ENCODE measurements at regions not wholly inside any gene's neighbourhood (a gene's known extent, or its start where the extent isn't known, plus 50 kb on each side); places are given as distances from the start of the nearest gene placed in this dataset.

DNA sequence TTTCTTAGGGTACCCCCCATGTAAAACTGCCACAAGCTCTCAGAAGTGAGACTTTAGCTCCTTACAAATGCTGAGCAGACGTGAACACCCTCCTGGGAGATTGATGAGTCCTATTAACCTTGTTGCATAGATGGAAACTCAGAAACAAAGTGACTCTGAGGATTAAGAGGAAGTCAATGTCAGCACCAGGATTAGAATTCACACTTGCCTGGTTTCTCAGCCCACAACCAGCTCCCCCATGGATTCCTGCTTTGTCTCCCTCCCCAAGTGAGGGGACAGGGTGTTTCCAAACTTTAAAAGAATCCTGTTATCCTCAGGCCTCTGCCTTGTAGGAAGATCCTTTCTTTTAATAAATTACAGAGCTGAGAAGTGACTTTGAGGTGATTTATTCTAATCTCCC, 324.4 kb downstream of the NDFIP2 start:
- Histone ChIP-seq H2AFZ (ENCODE audit: control insufficient read depth, low read depth, low read length) (no peak overlapping the region), H3K36me3 (ENCODE audit: control insufficient read depth in 2 of 2, insufficient read depth in 2 of 2, low read length in 1 of 2) (no peaks in the 10 kb centered on the region), H3K4me1 (ENCODE audit: control insufficient read depth, insufficient read depth, low read length) (no peaks in the 10 kb centered on the region), H3K4me2 (ENCODE audit: control insufficient read depth, insufficient read depth) (no peak overlapping the region), H3K4me3 (no peak overlapping the region), H3K9ac (ENCODE audit: control insufficient read depth, insufficient read depth, low read length) (no peak overlapping the region), H3K27me3 (replicated peaks in 1 of 2; ENCODE audit: control insufficient read depth in 2 of 2, insufficient read depth in 2 of 2, low read length in 1 of 2) (no peaks in the 10 kb centered on the region), H3K9me3 (replicated peaks; ENCODE audit: control insufficient read depth, insufficient read depth, low read length) (no peaks in the 10 kb centered on the region; the same call in 2 of the 3 replicates), H4K20me1 (ENCODE audit: control insufficient read depth, insufficient read depth) (no peaks in the 10 kb centered on the region), H3K27ac (ENCODE audit: control insufficient read depth, insufficient read depth) (no peak overlapping the region), H3K79me2 (ENCODE audit: control insufficient read depth, insufficient read depth, low read length) (no peaks in the 10 kb centered on the region)
- ChIA-PET POLR2A (interaction anchor here (1.1 to 1.5 kb wide), 2 partner anchors 12 to 594 kb away, joined by 3 to 5 read pairs; no protein-coding TSS in a partner anchor), SMC1A (ENCODE audit: uncharacterized antibody, unreplicated experiment) (interaction anchor here (0.6 to 4.1 kb wide), 6 partner anchors 12 to 135 kb away, joined by 3 to 25 read pairs (median 4); no protein-coding TSS in a partner anchor), CTCF (interaction anchor here (1.3 kb wide), 1 partner anchor 126 kb away, joined by 3 read pairs; no protein-coding TSS in a partner anchor), RAD21 (ENCODE audit: unreplicated experiment) (interaction anchor here (1.0 to 2.7 kb wide), 4 partner anchors 8 to 381 kb away, joined by 3 to 15 read pairs (median 4); no protein-coding TSS in a partner anchor)
- no peak for TF ChIP-seq NBN (IDR thresholded peaks at IDR 0.05)
- TF ChIP-seq MTA3 (IDR thresholded peaks at IDR 0.05; ENCODE audit: borderline replicate concordance, low read length), result no peak
- TF ChIP-seq YBX1 (IDR thresholded peaks at IDR 0.05), result no peak
- no peak for TF ChIP-seq MYC (IDR thresholded peaks at IDR 0.05; ENCODE audit: insufficient read depth, insufficient read length, insufficient replicate concordance, low read length, severe bottlenecking)
- DNase-seq (ENCODE audit: low read depth, low spot score) (no peak), FAIRE-seq (no peak), ATAC-seq (no peak)
- WGBS (ENCODE audit: insufficient coverage, insufficient replicate concordance, low lambda C conversion rate, missing lambda C conversion rate), result 4% methylated on average over 1 of the region's 1 CpG
- in situ Hi-C loops (cut with MboI) (no loop called here), intact Hi-C loops (cut with micrococcal nuclease; ENCODE audit: unreplicated experiment) (no loop called here)
- BruUV-seq (replicated peaks), result no TSS peak

DNA sequence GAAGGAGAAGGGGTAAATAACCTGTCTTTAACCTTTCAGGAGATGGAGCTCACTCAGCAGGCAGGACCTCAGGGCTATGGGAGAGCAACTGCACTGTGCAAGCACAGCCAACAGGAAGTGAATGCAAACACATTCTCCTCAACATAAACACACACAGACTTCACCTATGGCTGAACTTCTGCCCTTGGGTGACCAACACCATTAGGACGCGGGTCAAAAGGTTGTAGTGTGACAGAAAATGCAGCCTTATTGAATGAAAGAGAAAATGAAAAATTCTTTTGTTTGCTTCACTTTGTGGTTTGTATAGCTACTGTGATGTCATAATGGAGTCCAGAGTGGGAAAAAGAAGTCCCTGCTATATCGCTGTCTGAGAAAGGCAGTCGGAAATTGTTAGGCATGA, 323.0 kb downstream of the NDFIP2 start:
- CTCF ChIA-PET, result interaction anchor here (1.1 to 1.2 kb wide), 2 partner anchors 8 kb away, joined by 3 read pairs; no protein-coding TSS in a partner anchor
- 55% methylated on average over 4 of the region's 4 CpGs for WGBS (ENCODE audit: insufficient coverage, insufficient replicate concordance, low lambda C conversion rate, missing lambda C conversion rate)
- FAIRE-seq, result no peak
- TF ChIP-seq GABPA (IDR thresholded peaks at IDR 0.05; ENCODE audit: low read depth), result no peak
- no peak for TF ChIP-seq BMI1 (IDR thresholded peaks at IDR 0.05; ENCODE audit: borderline replicate concordance)
- no peak for TF ChIP-seq HCFC1 (IDR thresholded peaks at IDR 0.05; ENCODE audit: low read length)
- TF ChIP-seq EED (IDR thresholded peaks at IDR 0.05; ENCODE audit: low read depth), result no peak
- TF ChIP-seq NR2C1 (IDR thresholded peaks at IDR 0.05), result peak; percentile 20; the same call in 1 of the 2 replicates
- no peak for TF ChIP-seq ZSCAN29 (IDR thresholded peaks at IDR 0.05)
- TF ChIP-seq MEF2A (IDR thresholded peaks at IDR 0.05; ENCODE audit: insufficient read depth, low read depth, low read length), result no peak
- peak; percentile 66 for TF ChIP-seq ATF7 (IDR thresholded peaks at IDR 0.05; ENCODE audit: low read depth)
- TF ChIP-seq ZNF384 (IDR thresholded peaks at IDR 0.05; ENCODE audit: borderline replicate concordance, low read depth, low read length), result no peak
- peak in 1 of 2 experiments; percentile 31; a peak in 1 of 4 replicates for TF ChIP-seq EP300 (IDR thresholded peaks at IDR 0.05; ENCODE audit: borderline replicate concordance in 1 of 2, control insufficient read depth in 1 of 2, low read depth in 2 of 2, low read length in 2 of 2)
- TF ChIP-seq NR2F1 (conservative IDR thresholded peaks at IDR 0.05), result peak; percentile 92
- TF ChIP-seq TCF12 (IDR thresholded peaks at IDR 0.05; ENCODE audit: low read depth, low read length), result no peak
- 0 out of 2 replicates have a peak, but pooled peaks have one; percentile 26 for TF ChIP-seq MTA2 (IDR thresholded peaks at IDR 0.05; ENCODE audit: low read depth)
- peak; percentile 7; the same call in 1 of the 2 replicates for TF ChIP-seq SPI1 (IDR thresholded peaks at IDR 0.05; ENCODE audit: borderline replicate concordance, insufficient read depth, low read depth, low read length)

More for the DNA sequence above, 323.0 kb downstream of the NDFIP2 start:
- ChIA-PET SMC1A (ENCODE audit: uncharacterized antibody, unreplicated experiment) (interaction anchor here (1.0 to 4.1 kb wide), 7 partner anchors 9 to 536 kb away, joined by 3 to 25 read pairs (median 5); no protein-coding TSS in a partner anchor), POLR2A (interaction anchor here (0.8 to 1.5 kb wide), 3 partner anchors 9 to 11 kb away, joined by 3 to 5 read pairs (median 4); no protein-coding TSS in a partner anchor), RAD21 (ENCODE audit: unreplicated experiment) (interaction anchor here (0.8 to 2.7 kb wide), 3 partner anchors 9 to 125 kb away, joined by 3 to 15 read pairs (median 4); no protein-coding TSS in a partner anchor)
- no peaks in the 10 kb centered on the region for H4K20me1 ChIP-seq (ENCODE audit: control insufficient read depth, insufficient read depth)
- DNase-seq (ENCODE audit: low read depth, low spot score), result no peak
- no TSS peak for BruUV-seq (replicated peaks)
- H3K9ac ChIP-seq (ENCODE audit: control insufficient read depth, insufficient read depth, low read length), result no peak overlapping the region
- no peaks in the 10 kb centered on the region for H3K36me3 ChIP-seq (ENCODE audit: control insufficient read depth in 2 of 2, insufficient read depth in 2 of 2, low read length in 1 of 2)
- H3K4me1 ChIP-seq (ENCODE audit: control insufficient read depth, insufficient read depth, low read length), result no peaks in the 10 kb centered on the region
- no peak overlapping the region for H3K27ac ChIP-seq (ENCODE audit: control insufficient read depth, insufficient read depth)
- no peaks in the 10 kb centered on the region for H3K79me2 ChIP-seq (ENCODE audit: control insufficient read depth, insufficient read depth, low read length)
- H3K4me3 ChIP-seq, result no peak overlapping the region
- no peaks in the 10 kb centered on the region; the same call in 2 of the 3 replicates for H3K9me3 ChIP-seq (replicated peaks; ENCODE audit: control insufficient read depth, insufficient read depth, low read length)
- ATAC-seq, result peak; percentile 79
- no peaks in the 10 kb centered on the region for H3K27me3 ChIP-seq (replicated peaks in 1 of 2; ENCODE audit: control insufficient read depth in 2 of 2, insufficient read depth in 2 of 2, low read length in 1 of 2)
- H2AFZ ChIP-seq (ENCODE audit: control insufficient read depth, low read depth, low read length), result no peak overlapping the region
- H3K4me2 ChIP-seq (ENCODE audit: control insufficient read depth, insufficient read depth), result no peak overlapping the region
- intact Hi-C loops (cut with micrococcal nuclease; ENCODE audit: unreplicated experiment), result no loop called here
- in situ Hi-C loops (cut with MboI), result no loop called here

Data from GM12878 (cell line).